ENCODE measurements at regions not wholly inside any gene's neighbourhood (a gene's known extent, or its start where the extent isn't known, plus 50 kb on each side); places are given as distances from the start of the nearest gene placed in this dataset.

GRCh38 chr7:36045830-36046341 lies 107.2 kb upstream of the EEPD1 start:
- no peak for TF ChIP-seq GATA2 (IDR thresholded peaks at IDR 0.05; ENCODE audit: low read depth, low read length)
- TF ChIP-seq GATA3 (IDR thresholded peaks at IDR 0.05; ENCODE audit: low read depth, low read length) = no peak
